GM10266 (cell line): ENCODE measurements at regions not wholly inside any gene's neighbourhood (a gene's known extent, or its start where the extent isn't known, plus 50 kb on each side); places are given as distances from the start of the nearest gene placed in this dataset.

Experiments
- DNase-seq: peaks from one replicate; pipeline ENCODE4 v3.0.0; 2012; ENCODE audit errors: extremely low spot score
- TF ChIP-seq, protein P1 (sequence below): IDR thresholded peaks from 2 replicates; pipeline ENCODE4 v1.5.1; 2012; ENCODE audit warnings: mild to moderate bottlenecking, low read depth; ENCODE audit not compliant: control insufficient read depth, insufficient read depth; ENCODE audit errors: missing control alignments

DNA sequence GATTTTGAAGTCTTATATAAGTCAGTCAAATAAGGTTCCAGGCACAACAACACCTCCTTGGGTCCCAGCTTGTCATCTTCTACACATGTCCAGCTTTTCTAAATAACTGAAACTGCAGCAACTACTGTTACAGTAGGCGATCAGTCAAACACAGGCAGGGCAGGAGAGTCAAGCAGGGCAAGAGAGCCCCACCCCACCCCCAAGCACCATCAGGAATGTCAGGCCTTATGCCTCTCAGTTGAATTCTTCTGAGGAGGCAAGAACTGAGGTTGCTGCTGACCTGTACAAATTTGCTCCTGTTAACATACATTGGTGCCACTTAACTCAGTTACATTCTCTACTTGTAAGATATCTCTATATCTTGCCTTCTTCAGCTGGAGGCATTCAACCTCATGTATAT, 608.8 kb upstream of the PCDH10 start:
- TF ChIP-seq, protein P1, sequence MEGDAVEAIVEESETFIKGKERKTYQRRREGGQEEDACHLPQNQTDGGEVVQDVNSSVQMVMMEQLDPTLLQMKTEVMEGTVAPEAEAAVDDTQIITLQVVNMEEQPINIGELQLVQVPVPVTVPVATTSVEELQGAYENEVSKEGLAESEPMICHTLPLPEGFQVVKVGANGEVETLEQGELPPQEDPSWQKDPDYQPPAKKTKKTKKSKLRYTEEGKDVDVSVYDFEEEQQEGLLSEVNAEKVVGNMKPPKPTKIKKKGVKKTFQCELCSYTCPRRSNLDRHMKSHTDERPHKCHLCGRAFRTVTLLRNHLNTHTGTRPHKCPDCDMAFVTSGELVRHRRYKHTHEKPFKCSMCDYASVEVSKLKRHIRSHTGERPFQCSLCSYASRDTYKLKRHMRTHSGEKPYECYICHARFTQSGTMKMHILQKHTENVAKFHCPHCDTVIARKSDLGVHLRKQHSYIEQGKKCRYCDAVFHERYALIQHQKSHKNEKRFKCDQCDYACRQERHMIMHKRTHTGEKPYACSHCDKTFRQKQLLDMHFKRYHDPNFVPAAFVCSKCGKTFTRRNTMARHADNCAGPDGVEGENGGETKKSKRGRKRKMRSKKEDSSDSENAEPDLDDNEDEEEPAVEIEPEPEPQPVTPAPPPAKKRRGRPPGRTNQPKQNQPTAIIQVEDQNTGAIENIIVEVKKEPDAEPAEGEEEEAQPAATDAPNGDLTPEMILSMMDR: no peak
- no peak for DNase-seq

DNA sequence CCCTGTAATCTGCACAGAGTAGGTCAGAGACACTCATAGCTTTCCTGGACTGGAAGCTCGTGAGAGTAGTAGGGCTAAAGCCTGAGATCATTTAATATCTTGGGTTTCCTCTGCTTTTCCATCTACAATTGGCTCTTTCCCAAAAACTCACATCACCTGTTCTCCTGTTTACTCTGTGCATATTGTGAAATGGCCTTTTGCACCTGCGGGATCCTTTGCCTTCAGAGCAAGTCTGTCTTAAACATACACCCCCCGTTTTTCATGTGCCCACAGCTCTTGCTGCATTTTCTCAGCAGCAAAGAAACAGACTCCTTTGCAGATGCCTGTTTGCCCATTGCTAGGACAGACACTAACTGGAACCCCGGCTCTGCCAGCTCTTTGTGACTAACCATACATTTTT, 608.3 kb upstream of the PCDH10 start:
- DNase-seq: no peak
- TF ChIP-seq, protein P1: no peak

DNA sequence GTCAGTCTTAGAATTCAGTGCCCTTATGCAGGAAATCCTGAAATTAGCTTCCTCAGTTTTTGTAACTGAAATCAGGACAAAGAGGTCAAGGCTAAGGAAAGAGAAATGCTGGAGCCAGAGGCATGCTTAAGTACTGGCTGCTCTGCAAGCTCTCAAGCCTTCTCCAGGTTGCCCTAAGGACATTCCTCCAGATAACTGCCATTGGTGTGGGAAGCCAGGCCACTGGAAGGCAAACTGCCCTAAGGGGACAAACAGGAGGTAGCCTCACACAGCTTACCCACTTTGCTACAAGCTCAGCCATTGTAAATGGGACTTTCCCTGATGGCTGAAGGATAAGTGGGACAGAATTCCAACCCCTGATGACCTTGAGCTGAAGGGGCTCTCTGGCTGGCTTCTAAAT, 606.9 kb upstream of the PCDH10 start:
- TF ChIP-seq, protein P1: no peak
- DNase-seq: no peak

DNA sequence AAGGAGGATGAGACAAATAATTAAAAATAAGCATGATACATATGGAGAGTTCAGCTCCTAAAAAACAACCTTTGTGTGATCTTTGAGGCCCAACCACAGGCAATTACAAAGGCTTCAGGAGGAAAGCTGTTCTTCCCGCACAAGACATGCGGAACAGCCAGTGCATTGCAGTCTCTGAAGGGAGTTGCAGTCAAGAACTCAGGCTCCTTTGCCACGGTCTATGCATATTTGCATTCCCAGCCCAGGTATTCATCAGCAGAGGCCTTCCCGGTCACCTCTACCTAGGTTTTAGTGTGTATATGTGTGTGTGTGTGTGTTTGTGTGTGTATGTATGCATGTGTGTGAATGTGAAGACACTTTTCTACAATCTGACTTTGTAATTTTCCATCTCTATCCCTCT, 600.6 kb upstream of the PCDH10 start:
- TF ChIP-seq, protein P1: no peak
- no peak for DNase-seq

DNA sequence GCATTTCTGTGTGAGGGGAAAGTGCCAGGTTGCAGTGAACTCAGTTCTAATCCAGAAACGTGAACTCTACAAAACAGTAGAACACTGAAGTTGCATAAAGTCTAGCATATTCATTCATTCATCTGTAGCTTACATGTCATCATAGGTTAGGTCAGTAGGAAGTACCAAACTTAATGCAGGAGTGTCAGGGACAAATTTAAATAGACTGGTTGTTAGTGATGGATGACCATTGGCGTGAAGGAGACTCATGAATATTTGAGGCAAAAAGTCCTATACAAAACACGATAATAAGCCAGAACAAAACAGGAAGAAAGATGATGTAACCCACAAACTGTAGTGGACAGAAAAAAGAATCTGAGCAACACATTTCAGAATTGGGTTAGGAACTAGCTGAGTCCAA, 592.8 kb upstream of the PCDH10 start:
- TF ChIP-seq, protein P1: no peak
- DNase-seq: no peak

DNA sequence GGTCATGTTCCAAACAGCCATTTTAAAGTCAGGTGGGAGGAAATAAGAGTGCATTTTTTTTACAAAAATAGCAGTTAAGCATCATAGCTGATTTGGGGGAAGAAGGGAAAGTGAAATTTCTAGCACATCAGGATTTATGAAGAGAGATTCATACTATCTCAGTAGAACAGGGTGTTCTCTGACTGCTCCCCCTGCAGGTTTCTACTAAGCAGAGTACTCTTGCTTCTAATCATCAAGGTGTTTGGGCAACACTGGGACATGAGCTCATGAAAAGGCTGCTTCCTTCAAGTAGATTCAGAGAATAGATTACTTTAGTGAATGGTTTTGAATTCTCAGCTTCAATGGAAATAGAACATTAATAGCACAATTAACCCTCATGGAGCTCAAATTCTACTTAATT, 591.4 kb upstream of the PCDH10 start:
- TF ChIP-seq, protein P1: no peak
- no peak for DNase-seq

DNA sequence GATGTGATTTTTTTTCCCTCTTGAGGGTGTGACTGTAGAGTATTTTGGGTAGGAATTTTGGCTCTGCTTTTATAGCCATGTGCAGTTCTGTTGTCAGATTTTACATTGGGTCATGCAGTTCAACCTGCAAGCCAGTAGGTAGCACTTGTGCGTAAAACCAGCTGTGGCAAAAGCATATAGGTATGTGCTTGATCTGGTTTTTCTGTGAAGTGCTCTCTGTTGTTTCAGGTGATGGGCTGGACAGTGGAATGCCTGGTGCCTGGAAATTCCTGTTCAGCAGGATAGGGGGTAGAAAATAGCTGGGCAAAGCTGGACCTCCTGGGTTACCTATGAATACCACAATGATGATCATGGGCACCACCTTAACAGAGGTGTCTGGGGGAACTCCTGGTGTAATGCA, 584.2 kb upstream of the PCDH10 start:
- TF ChIP-seq, protein P1: no peak
- no peak for DNase-seq
